Right lobe of liver (tissue), 4 donors: ENCODE measurements at regions not wholly inside any gene's neighbourhood (a gene's known extent, or its start where the extent isn't known, plus 50 kb on each side); places are given as distances from the start of the nearest gene placed in this dataset.

Experiments
- CTCF ChIP-seq, 4 donors: fragments of 200-600 bp in 3 of 4; fragments of 450-650 bp in 1 of 4; IDR thresholded peaks; one replicate each; pipeline versions ENCODE4 v1.5.1 to v1.8.0; 2016 to 2022; ENCODE audit warnings: antibody characterized with exemption in 4 of 4, mild to moderate bottlenecking in 2 of 4
- POLR2A ChIP-seq: fragments of 450-650 bp; IDR thresholded peaks from one replicate; pipeline ENCODE4 v1.6.1; 2017; ENCODE audit warnings: antibody characterized with exemption, mild to moderate bottlenecking
- donor health status: DM: no; HTN: no; CAD: no.
- donor health status: DM: no; HTN: no; CAD: no.
- donor health status: DM: no; HTN: yes; CAD: no.

GRCh38 chr5:18394443-18394804 is 760.2 kb downstream of the TAF11L14 start:
- TF ChIP-seq CTCF (IDR thresholded peaks at IDR 0.05) (no peak), POLR2A (no peak)
